ENCODE measurements at regions not wholly inside any gene's neighbourhood (a gene's known extent, or its start where the extent isn't known, plus 50 kb on each side); places are given as distances from the start of the nearest gene placed in this dataset.

DNA sequence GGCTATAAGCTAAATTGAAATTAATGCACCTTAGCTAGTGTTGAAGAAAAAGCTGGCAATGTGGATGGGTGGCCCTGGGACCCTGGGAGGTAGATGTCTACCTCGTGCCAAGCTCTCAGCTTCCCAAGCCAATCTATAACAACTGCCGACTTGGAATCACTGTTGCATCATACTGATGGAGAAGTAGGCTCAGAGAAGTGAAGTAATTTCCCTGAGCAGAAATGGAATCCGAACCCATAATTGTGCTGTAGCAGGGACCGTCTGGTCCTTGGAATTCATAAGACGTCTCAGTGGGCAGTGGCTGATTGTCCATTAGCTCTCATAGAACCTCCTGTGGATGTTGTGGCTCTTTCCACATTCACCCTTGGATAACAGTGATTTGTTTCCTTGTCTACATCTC lies 196.6 kb downstream of the RAB11FIP4 start:
- TF ChIP-seq, protein P1, sequence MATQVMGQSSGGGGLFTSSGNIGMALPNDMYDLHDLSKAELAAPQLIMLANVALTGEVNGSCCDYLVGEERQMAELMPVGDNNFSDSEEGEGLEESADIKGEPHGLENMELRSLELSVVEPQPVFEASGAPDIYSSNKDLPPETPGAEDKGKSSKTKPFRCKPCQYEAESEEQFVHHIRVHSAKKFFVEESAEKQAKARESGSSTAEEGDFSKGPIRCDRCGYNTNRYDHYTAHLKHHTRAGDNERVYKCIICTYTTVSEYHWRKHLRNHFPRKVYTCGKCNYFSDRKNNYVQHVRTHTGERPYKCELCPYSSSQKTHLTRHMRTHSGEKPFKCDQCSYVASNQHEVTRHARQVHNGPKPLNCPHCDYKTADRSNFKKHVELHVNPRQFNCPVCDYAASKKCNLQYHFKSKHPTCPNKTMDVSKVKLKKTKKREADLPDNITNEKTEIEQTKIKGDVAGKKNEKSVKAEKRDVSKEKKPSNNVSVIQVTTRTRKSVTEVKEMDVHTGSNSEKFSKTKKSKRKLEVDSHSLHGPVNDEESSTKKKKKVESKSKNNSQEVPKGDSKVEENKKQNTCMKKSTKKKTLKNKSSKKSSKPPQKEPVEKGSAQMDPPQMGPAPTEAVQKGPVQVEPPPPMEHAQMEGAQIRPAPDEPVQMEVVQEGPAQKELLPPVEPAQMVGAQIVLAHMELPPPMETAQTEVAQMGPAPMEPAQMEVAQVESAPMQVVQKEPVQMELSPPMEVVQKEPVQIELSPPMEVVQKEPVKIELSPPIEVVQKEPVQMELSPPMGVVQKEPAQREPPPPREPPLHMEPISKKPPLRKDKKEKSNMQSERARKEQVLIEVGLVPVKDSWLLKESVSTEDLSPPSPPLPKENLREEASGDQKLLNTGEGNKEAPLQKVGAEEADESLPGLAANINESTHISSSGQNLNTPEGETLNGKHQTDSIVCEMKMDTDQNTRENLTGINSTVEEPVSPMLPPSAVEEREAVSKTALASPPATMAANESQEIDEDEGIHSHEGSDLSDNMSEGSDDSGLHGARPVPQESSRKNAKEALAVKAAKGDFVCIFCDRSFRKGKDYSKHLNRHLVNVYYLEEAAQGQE (tag by site-specific recombination; IDR thresholded peaks at IDR 0.05) = no peak
- TF ChIP-seq, protein P2, sequence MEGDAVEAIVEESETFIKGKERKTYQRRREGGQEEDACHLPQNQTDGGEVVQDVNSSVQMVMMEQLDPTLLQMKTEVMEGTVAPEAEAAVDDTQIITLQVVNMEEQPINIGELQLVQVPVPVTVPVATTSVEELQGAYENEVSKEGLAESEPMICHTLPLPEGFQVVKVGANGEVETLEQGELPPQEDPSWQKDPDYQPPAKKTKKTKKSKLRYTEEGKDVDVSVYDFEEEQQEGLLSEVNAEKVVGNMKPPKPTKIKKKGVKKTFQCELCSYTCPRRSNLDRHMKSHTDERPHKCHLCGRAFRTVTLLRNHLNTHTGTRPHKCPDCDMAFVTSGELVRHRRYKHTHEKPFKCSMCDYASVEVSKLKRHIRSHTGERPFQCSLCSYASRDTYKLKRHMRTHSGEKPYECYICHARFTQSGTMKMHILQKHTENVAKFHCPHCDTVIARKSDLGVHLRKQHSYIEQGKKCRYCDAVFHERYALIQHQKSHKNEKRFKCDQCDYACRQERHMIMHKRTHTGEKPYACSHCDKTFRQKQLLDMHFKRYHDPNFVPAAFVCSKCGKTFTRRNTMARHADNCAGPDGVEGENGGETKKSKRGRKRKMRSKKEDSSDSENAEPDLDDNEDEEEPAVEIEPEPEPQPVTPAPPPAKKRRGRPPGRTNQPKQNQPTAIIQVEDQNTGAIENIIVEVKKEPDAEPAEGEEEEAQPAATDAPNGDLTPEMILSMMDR (tag by site-specific recombination; IDR thresholded peaks at IDR 0.05) = no peak
- TF ChIP-seq ZNF138 (tag by site-specific recombination; IDR thresholded peaks at IDR 0.05; ENCODE audit: borderline replicate concordance) (no peak), ZNF530 (tag by site-specific recombination; IDR thresholded peaks at IDR 0.05; ENCODE audit: low read depth) (no peak), BCL11B (tag by site-specific recombination; IDR thresholded peaks at IDR 0.05; ENCODE audit: low read depth) (no peak)
- TF ChIP-seq, protein P3, sequence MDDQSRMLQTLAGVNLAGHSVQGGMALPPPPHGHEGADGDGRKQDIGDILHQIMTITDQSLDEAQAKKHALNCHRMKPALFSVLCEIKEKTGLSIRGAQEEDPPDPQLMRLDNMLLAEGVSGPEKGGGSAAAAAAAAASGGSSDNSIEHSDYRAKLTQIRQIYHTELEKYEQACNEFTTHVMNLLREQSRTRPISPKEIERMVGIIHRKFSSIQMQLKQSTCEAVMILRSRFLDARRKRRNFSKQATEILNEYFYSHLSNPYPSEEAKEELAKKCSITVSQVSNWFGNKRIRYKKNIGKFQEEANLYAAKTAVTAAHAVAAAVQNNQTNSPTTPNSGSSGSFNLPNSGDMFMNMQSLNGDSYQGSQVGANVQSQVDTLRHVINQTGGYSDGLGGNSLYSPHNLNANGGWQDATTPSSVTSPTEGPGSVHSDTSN (CRISPR knock-in tag; IDR thresholded peaks at IDR 0.05) = no peak

All from HEK293 (cell line).